Fibroblast of villous mesenchyme (primary cell): ENCODE measurements at regions not wholly inside any gene's neighbourhood (a gene's known extent, or its start where the extent isn't known, plus 50 kb on each side); places are given as distances from the start of the nearest gene placed in this dataset.

Experiments
- DNase-seq: peaks from one replicate; pipeline ENCODE4 v3.0.0-alpha.2; 2010; ENCODE audit warnings: low read depth
- H3K4me3 ChIP-seq: 2 replicates; pipeline ENCODE4 v1.5.1; 2011; ENCODE audit warnings: low read depth, mild to moderate bottlenecking, low read length
- TF ChIP-seq, protein P1 (sequence below): IDR thresholded peaks from 2 replicates; pipeline ENCODE4 v1.5.1; 2012; ENCODE audit warnings: low read depth, mild to moderate bottlenecking, low read length; ENCODE audit not compliant: insufficient read depth

DNA sequence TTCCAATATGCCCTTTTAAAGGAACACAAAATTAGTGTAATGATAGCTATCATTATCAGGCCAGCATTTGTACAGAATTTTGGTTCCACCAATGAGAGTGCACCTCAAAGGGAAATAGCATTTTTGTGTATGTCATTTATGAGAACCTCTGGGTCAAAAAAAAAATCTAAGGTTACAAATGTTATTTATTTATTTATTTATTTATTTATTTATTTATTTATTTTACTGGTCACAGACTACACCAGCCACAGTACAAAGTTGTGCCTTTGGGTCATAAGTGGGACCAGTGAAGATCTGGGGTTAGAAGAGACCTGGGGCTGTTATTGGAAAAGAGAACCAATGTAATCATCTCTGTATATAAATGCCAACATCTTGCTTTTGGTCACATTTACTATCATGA lies 523.9 kb downstream of the CETN3 start:
- TF ChIP-seq, protein P1, sequence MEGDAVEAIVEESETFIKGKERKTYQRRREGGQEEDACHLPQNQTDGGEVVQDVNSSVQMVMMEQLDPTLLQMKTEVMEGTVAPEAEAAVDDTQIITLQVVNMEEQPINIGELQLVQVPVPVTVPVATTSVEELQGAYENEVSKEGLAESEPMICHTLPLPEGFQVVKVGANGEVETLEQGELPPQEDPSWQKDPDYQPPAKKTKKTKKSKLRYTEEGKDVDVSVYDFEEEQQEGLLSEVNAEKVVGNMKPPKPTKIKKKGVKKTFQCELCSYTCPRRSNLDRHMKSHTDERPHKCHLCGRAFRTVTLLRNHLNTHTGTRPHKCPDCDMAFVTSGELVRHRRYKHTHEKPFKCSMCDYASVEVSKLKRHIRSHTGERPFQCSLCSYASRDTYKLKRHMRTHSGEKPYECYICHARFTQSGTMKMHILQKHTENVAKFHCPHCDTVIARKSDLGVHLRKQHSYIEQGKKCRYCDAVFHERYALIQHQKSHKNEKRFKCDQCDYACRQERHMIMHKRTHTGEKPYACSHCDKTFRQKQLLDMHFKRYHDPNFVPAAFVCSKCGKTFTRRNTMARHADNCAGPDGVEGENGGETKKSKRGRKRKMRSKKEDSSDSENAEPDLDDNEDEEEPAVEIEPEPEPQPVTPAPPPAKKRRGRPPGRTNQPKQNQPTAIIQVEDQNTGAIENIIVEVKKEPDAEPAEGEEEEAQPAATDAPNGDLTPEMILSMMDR = no peak
- DNase-seq = no peak
- H3K4me3 ChIP-seq = no peak overlapping the region

DNA sequence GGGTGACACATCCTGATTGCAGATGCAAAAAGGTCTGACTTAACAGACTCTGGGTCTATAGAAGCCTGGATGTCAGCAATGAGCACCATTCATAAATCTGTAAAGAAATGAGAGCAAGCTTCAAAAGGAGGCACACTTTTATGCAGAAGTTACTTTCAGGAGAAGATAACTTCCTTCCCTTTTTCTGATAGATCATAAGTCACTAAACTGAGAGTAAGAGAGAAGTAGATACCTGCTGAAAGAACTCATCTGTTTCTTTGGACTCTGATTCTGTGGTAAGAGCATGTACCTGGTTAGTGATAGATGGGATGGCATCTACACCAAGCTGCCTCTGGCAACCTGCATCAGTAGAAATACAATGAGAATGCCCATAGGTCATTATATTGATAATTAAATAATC lies 525.6 kb downstream of the CETN3 start:
- DNase-seq = no peak
- TF ChIP-seq, protein P1 = no peak
- no peak overlapping the region for H3K4me3 ChIP-seq

DNA sequence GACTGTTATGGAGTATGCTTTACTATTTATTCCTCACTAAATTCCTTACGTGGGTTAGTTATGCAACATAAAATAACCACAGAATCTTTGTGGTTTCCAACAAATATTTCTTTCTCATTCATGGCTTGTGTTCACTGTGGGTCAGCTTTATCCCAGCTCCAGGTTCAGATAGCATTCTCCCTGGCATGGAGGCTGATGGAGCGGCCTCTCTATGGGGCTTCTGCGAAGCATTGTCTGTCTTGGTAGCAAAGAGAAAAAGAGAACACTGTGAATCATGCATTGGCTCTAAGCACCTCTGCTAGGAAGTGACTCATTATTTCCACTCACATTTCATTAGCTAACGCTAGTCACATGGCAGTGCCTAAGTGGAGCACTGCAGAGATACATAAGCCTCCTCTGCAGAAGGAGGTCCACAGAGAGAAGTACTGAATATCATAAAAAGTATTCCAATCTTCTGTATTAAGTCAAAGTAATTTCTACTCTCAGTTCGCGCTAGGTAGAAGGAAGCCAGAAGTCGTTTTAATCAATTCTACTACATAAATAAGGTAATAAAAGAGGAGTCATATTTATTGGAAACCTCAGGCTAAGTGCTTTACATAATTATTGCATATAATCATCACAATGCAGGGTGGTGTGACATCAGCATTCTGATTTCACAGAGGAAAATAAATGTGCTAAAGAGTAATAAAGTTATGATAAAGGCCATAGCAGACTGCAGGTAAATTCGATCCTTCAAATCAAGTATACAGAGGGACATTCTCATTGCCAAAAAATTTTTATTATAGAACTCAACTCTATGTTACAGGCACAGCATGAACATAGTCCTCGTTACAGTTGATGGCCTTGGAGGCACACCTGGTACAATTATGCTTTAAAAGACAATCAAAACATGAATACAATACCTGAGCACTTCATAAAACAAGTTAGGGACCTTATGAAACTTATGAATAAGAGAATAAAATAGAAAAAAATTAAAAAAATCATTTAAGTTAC lies 531.1 kb downstream of the CETN3 start:
- TF ChIP-seq, protein P1 = no peak
- DNase-seq = peak; percentile 76
- H3K4me3 ChIP-seq = no peak overlapping the region

DNA sequence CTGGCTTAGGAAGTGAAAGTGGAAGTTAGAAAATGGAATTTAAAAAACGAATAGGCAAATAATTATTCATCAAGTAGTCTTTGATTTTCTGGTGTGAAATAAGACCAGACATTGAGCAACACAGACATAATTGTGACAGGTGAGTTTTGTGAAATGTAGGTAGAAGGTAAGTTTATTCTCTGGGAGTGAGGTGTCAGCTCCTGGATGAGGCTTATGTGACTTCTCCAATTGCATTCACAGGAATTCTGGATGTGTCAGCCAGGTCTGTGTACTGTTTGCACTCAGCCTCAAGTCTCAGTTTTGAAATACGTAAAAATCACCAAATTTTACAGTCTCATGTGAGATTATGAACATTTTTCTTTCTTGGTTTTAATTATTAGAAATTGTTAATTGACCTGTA lies 537.6 kb downstream of the CETN3 start:
- no peak overlapping the region for H3K4me3 ChIP-seq
- TF ChIP-seq, protein P1 = no peak
- DNase-seq = no peak

DNA sequence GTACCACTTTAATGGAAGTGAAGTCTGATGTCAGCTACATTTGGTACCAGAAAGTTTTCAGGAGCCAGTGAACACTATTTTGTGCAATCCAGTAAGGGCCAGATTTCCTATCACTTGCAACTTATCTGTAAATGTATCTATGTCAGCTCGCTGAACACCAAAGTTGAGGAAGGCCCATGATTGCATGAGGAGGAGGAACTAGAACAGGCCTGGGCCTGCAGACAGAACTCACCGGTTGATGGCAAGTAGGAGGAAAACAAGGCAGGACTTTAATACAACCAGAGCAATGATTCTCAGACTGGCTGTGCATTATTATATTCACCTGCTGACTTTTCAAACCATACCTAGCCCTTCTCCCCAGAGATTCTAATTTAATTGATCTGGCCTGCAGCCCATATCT lies 540.2 kb downstream of the CETN3 start:
- DNase-seq = no peak
- H3K4me3 ChIP-seq = no peak overlapping the region
- TF ChIP-seq, protein P1 = no peak

DNA sequence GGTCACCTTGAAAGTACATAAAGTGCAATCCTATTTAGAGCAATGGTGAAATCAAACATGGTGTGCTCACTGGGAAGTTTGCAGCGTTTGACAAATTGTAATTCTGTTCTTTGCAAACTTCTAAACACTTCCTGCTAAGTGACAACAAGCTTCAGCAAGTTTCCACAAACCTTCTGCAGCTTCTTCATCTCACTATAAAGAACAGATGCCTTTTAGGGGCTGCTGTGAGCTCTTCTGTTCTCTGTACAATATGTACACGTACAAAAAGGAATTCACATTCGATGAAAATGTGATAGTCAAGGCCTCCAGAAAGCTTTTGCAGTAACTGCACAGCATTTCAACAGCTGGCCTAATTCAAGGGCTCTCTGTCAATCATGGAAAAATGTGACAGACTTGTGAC lies 543.1 kb downstream of the CETN3 start:
- TF ChIP-seq, protein P1 = no peak
- DNase-seq = no peak
- no peak overlapping the region for H3K4me3 ChIP-seq

DNA sequence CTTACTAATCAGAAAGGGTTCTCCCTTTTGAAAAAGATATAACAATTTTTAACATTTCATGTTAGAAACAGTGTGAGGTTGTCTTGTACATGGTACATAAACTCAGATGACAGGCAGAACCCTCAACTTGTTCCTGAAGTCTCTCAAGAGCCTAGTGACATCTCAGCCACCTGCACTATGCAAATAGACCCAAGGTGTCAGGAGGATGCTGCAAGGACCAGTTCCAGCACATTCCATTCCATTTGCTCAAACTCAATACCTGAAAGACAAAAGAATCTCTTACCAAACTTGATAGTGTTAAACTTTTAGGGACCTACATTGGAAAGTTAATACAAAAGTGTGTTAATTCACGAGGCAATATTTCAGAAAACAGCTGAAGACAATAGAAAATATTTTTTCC lies 544.6 kb downstream of the CETN3 start:
- H3K4me3 ChIP-seq = no peak overlapping the region
- no peak for DNase-seq
- TF ChIP-seq, protein P1 = no peak
